ENCODE measurements at regions not wholly inside any gene's neighbourhood (a gene's known extent, or its start where the extent isn't known, plus 50 kb on each side); places are given as distances from the start of the nearest gene placed in this dataset.

- no peak for DNase-seq (ENCODE audit: low spot score)
- no peak for TF ChIP-seq CTCF (IDR thresholded peaks at IDR 0.05; ENCODE audit: extremely low read depth, insufficient read depth, missing control alignments)
- in situ Hi-C loops (cut with MboI; ENCODE audit: low pct_unique_long_range_greater_than_20kb, low sequenced_read_pairs, unreplicated experiment), result no loop called here
Observed at GRCh38 chr15:95425859-95426258, 904.6 kb upstream of the NR2F2 start.

GRCh38 chr15:95429345-95429744, 901.2 kb upstream of the NR2F2 start:
- no peak for TF ChIP-seq CTCF (IDR thresholded peaks at IDR 0.05; ENCODE audit: extremely low read depth, insufficient read depth, missing control alignments)
- in situ Hi-C loops (cut with MboI; ENCODE audit: low pct_unique_long_range_greater_than_20kb, low sequenced_read_pairs, unreplicated experiment), result no loop called here
- no peak for DNase-seq (ENCODE audit: low spot score)

- no peak for TF ChIP-seq CTCF (IDR thresholded peaks at IDR 0.05; ENCODE audit: extremely low read depth, insufficient read depth, missing control alignments)
- in situ Hi-C loops (cut with MboI; ENCODE audit: low pct_unique_long_range_greater_than_20kb, low sequenced_read_pairs, unreplicated experiment), result no loop called here
- DNase-seq (ENCODE audit: low spot score), result no peak
Observed at GRCh38 chr15:95431518-95431917, 899.0 kb upstream of the NR2F2 start.

- no peak for DNase-seq (ENCODE audit: low spot score)
- in situ Hi-C loops (cut with MboI; ENCODE audit: low pct_unique_long_range_greater_than_20kb, low sequenced_read_pairs, unreplicated experiment), result no loop called here
- TF ChIP-seq CTCF (IDR thresholded peaks at IDR 0.05; ENCODE audit: extremely low read depth, insufficient read depth, missing control alignments), result no peak
Observed at GRCh38 chr15:95432878-95433405, 897.6 kb upstream of the NR2F2 start.

- no peak for TF ChIP-seq CTCF (IDR thresholded peaks at IDR 0.05; ENCODE audit: extremely low read depth, insufficient read depth, missing control alignments)
- in situ Hi-C loops (cut with MboI; ENCODE audit: low pct_unique_long_range_greater_than_20kb, low sequenced_read_pairs, unreplicated experiment), result no loop called here
- no peak for DNase-seq (ENCODE audit: low spot score)
Observed at GRCh38 chr15:95439922-95440376, 890.6 kb upstream of the NR2F2 start.

GRCh38 chr15:95440712-95441111, 889.8 kb upstream of the NR2F2 start:
- DNase-seq (ENCODE audit: low spot score), result no peak
- in situ Hi-C loops (cut with MboI; ENCODE audit: low pct_unique_long_range_greater_than_20kb, low sequenced_read_pairs, unreplicated experiment), result no loop called here
- no peak for TF ChIP-seq CTCF (IDR thresholded peaks at IDR 0.05; ENCODE audit: extremely low read depth, insufficient read depth, missing control alignments)
